ENCODE measurements at regions not wholly inside any gene's neighbourhood (a gene's known extent, or its start where the extent isn't known, plus 50 kb on each side); places are given as distances from the start of the nearest gene placed in this dataset.

DNA sequence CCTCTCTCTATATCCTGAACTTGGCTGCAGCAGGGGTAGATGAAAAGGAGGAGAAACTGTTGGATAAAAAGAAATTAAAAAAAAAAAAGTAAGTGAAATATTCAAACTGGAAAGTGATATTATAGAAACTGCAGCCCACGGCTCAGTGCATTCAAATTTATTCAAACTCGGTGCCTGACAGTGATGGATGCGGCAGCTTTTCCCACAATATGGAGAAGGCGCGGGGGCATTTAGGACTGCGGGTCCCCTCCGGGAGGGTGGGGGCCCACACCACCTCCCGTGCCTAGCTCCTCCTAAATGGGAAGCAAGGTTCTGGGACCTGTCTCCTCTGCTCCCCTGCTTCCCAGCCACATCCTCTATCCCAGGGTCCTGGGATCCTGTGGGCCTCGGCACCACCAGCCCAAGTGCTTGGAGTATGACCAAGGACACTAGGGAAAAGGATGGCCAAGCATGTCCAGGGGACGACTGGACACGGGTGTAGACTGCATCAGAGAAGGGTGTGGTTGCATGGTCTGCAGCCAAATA lies 82.4 kb downstream of the HIF1AN start:
- TF ChIP-seq, protein P1, sequence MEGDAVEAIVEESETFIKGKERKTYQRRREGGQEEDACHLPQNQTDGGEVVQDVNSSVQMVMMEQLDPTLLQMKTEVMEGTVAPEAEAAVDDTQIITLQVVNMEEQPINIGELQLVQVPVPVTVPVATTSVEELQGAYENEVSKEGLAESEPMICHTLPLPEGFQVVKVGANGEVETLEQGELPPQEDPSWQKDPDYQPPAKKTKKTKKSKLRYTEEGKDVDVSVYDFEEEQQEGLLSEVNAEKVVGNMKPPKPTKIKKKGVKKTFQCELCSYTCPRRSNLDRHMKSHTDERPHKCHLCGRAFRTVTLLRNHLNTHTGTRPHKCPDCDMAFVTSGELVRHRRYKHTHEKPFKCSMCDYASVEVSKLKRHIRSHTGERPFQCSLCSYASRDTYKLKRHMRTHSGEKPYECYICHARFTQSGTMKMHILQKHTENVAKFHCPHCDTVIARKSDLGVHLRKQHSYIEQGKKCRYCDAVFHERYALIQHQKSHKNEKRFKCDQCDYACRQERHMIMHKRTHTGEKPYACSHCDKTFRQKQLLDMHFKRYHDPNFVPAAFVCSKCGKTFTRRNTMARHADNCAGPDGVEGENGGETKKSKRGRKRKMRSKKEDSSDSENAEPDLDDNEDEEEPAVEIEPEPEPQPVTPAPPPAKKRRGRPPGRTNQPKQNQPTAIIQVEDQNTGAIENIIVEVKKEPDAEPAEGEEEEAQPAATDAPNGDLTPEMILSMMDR (IDR thresholded peaks at IDR 0.05), result no peak
- TF ChIP-seq POLR2AphosphoS5 (IDR thresholded peaks at IDR 0.05), result no peak
